NCI-H2029 treated with DMSO at 0.1 percent for 48 hours (cell line): ENCODE measurements at regions not wholly inside any gene's neighbourhood (a gene's known extent, or its start where the extent isn't known, plus 50 kb on each side); places are given as distances from the start of the nearest gene placed in this dataset.
"Not testable (repeated sequence)": the region's sequence is repeated elsewhere in the genome, so short reads cannot be mapped to it uniquely, and the experiment has no call there.

Source experiments
- DNase-seq: peaks from one replicate; lab custom pipeline; 2025; lab: John Stamatoyannopoulos, UW

- no peak for DNase-seq
Observed at GRCh38 chr1:83511146-83511726, 487.7 kb downstream of the TTLL7 start.

GRCh38 chr1:83509301-83509781, 489.6 kb downstream of the TTLL7 start:
- DNase-seq, result no peak

- no peak for DNase-seq
Observed at GRCh38 chr1:83508485-83509151, 490.3 kb downstream of the TTLL7 start.

GRCh38 chr1:83505148-83505547, 493.8 kb downstream of the TTLL7 start:
- DNase-seq, result no peak

GRCh38 chr1:83503153-83503552, 495.8 kb downstream of the TTLL7 start:
- no peak for DNase-seq

GRCh38 chr1:83500987-83501591, 497.8 kb downstream of the TTLL7 start:
- DNase-seq, result no peak

- no peak for DNase-seq
Observed at GRCh38 chr1:83500531-83500930, 498.4 kb downstream of the TTLL7 start.

- DNase-seq, result no peak
Observed at GRCh38 chr1:83499998-83500397, 498.9 kb downstream of the TTLL7 start.

- DNase-seq, result no peak
Observed at GRCh38 chr1:83497563-83497962, 501.4 kb downstream of the TTLL7 start.

GRCh38 chr1:83495560-83495959, 503.4 kb downstream of the TTLL7 start:
- no peak for DNase-seq

- DNase-seq, result no peak
Observed at GRCh38 chr1:83493633-83494032, 505.3 kb downstream of the TTLL7 start.

- no peak for DNase-seq
Observed at GRCh38 chr1:83491930-83492329, 507.0 kb downstream of the TTLL7 start.

- DNase-seq, result no peak
Observed at GRCh38 chr1:83490988-83491387, 507.9 kb downstream of the TTLL7 start.

- DNase-seq, result not testable (repeated sequence)
Observed at GRCh38 chr1:83488105-83488504, 510.8 kb downstream of the TTLL7 start.

GRCh38 chr1:83487460-83487859, 511.5 kb downstream of the TTLL7 start:
- DNase-seq, result not testable (repeated sequence)

- not testable (repeated sequence) for DNase-seq
Observed at GRCh38 chr1:83485314-83486019, 513.5 kb downstream of the TTLL7 start.

GRCh38 chr1:83481284-83481683, 517.6 kb downstream of the TTLL7 start:
- not testable (repeated sequence) for DNase-seq

GRCh38 chr1:83479591-83480239, 519.2 kb downstream of the TTLL7 start:
- not testable (repeated sequence) for DNase-seq

GRCh38 chr1:83478127-83478526, 520.8 kb downstream of the TTLL7 start:
- not testable (repeated sequence) for DNase-seq

- not testable (repeated sequence) for DNase-seq
Observed at GRCh38 chr1:83476518-83476917, 522.4 kb downstream of the TTLL7 start.

- not testable (repeated sequence) for DNase-seq
Observed at GRCh38 chr1:83474946-83475345, 524.0 kb downstream of the TTLL7 start.

- DNase-seq, result not testable (repeated sequence)
Observed at GRCh38 chr1:83473986-83474385, 524.9 kb downstream of the TTLL7 start.
